ENCODE measurements at regions not wholly inside any gene's neighbourhood (a gene's known extent, or its start where the extent isn't known, plus 50 kb on each side); places are given as distances from the start of the nearest gene placed in this dataset.

- H3K4me3 Mint-ChIP-seq: no peak overlapping the region
- TF ChIP-seq CTCF (conservative IDR thresholded peaks at IDR 0.05): no peak
- Histone ChIP-seq H3K4me3 (ENCODE audit: low read length) (no peak overlapping the region), H3K9me3 (ENCODE audit: control insufficient read depth, low read length) (no peaks in the 10 kb centered on the region), H3K27me3 (ENCODE audit: control insufficient read depth, insufficient read depth, low read length, poor library complexity, severe bottlenecking) (no peaks in the 10 kb centered on the region), H3K4me1 (ENCODE audit: control insufficient read depth, insufficient read depth, low read length) (no peaks in the 10 kb centered on the region), H3K9ac (ENCODE audit: extremely low read depth, low read length, poor library complexity, severe bottlenecking) (no peak overlapping the region), H3K27ac (ENCODE audit: low read depth, low read length) (no peak overlapping the region), H3K36me3 (ENCODE audit: control insufficient read depth, insufficient read depth, low read length) (no peaks in the 10 kb centered on the region)
- no peak for DNase-seq
- H3K4me1 Mint-ChIP-seq: no peaks in the 10 kb centered on the region
- H3K9me3 Mint-ChIP-seq: no peaks in the 10 kb centered on the region
- H3K27ac Mint-ChIP-seq: no peak overlapping the region
- no peaks in the 10 kb centered on the region for H3K27me3 Mint-ChIP-seq (ENCODE audit: insufficient read depth)
- WGBS, 2 experiments (ENCODE audit: insufficient coverage in 1 of 2, insufficient read length in 1 of 2): 86% methylated on average over 1 of the region's 1 CpG
- H3K36me3 Mint-ChIP-seq (ENCODE audit: low read depth): no peaks in the 10 kb centered on the region
Observed at GRCh38 chr5:33153831-33154230, 286.9 kb upstream of the TARS1 start.

GRCh38 chr5:33160871-33161270 lies 279.9 kb upstream of the TARS1 start:
- DNase-seq: no peak
- Mint-ChIP-seq H3K4me3 (no peak overlapping the region), H3K4me1 (no peaks in the 10 kb centered on the region), H3K27me3 (ENCODE audit: insufficient read depth) (no peaks in the 10 kb centered on the region), H3K36me3 (ENCODE audit: low read depth) (no peaks in the 10 kb centered on the region), H3K27ac (no peak overlapping the region), H3K9me3 (peaks cover 16% of the 10 kb centered on the region)
- no peaks in the 10 kb centered on the region for H3K36me3 ChIP-seq (ENCODE audit: control insufficient read depth, insufficient read depth, low read length)
- 93% methylated on average over 2 of the region's 2 CpGs; no CpG with 5 or more reads in 1 of the 2 experiments for WGBS, 2 experiments (ENCODE audit: insufficient coverage in 1 of 2, insufficient read length in 1 of 2)
- no peak overlapping the region for H3K27ac ChIP-seq (ENCODE audit: low read depth, low read length)
- no peaks in the 10 kb centered on the region for H3K4me1 ChIP-seq (ENCODE audit: control insufficient read depth, insufficient read depth, low read length)
- H3K9me3 ChIP-seq (ENCODE audit: control insufficient read depth, low read length): peaks cover 23% of the 10 kb centered on the region
- no peak overlapping the region for H3K9ac ChIP-seq (ENCODE audit: extremely low read depth, low read length, poor library complexity, severe bottlenecking)
- H3K4me3 ChIP-seq (ENCODE audit: low read length): no peak overlapping the region
- no peak for TF ChIP-seq CTCF (conservative IDR thresholded peaks at IDR 0.05)
- H3K27me3 ChIP-seq (ENCODE audit: control insufficient read depth, insufficient read depth, low read length, poor library complexity, severe bottlenecking): no peaks in the 10 kb centered on the region

DNA sequence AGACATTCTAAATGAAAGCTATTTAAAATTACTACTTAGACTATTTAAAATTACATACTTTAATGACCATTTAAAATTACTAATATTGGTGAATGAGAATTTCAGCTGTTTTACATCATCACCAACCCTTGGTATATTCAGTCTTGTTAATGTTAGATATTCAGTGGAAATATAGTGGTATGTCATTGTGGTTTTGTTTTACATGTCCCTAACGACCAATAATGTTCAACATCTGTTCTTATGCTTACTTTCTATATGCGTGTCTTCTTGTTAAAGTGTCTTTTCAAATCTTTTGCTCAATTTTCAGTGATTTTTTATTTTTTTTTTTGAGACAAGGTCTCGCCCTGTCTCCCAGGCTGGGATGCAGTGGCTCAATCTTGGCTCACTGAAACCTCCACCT lies 279.3 kb upstream of the TARS1 start:
- Histone ChIP-seq H3K4me3 (ENCODE audit: low read length) (no peak overlapping the region), H3K36me3 (ENCODE audit: control insufficient read depth, insufficient read depth, low read length) (no peaks in the 10 kb centered on the region), H3K9ac (ENCODE audit: extremely low read depth, low read length, poor library complexity, severe bottlenecking) (no peak overlapping the region), H3K27me3 (ENCODE audit: control insufficient read depth, insufficient read depth, low read length, poor library complexity, severe bottlenecking) (no peaks in the 10 kb centered on the region), H3K4me1 (ENCODE audit: control insufficient read depth, insufficient read depth, low read length) (no peaks in the 10 kb centered on the region), H3K27ac (ENCODE audit: low read depth, low read length) (no peak overlapping the region), H3K9me3 (ENCODE audit: control insufficient read depth, low read length) (peaks cover 28% of the 10 kb centered on the region)
- TF ChIP-seq CTCF (conservative IDR thresholded peaks at IDR 0.05): no peak
- H3K27me3 Mint-ChIP-seq (ENCODE audit: insufficient read depth): no peaks in the 10 kb centered on the region
- H3K4me3 Mint-ChIP-seq: no peak overlapping the region
- H3K27ac Mint-ChIP-seq: no peak overlapping the region
- 60 to 91% methylated on average over 1 to 3 of the region's 3 CpGs for WGBS, 2 experiments (ENCODE audit: insufficient coverage in 1 of 2, insufficient read length in 1 of 2)
- DNase-seq: no peak
- no peaks in the 10 kb centered on the region for H3K36me3 Mint-ChIP-seq (ENCODE audit: low read depth)
- H3K9me3 Mint-ChIP-seq: peaks cover 16% of the 10 kb centered on the region
- H3K4me1 Mint-ChIP-seq: no peaks in the 10 kb centered on the region
